Upper lobe of left lung (tissue), 6 donors: ENCODE measurements at regions not wholly inside any gene's neighbourhood (a gene's known extent, or its start where the extent isn't known, plus 50 kb on each side); places are given as distances from the start of the nearest gene placed in this dataset.

Experiments used
- ATAC-seq, 2 donors: fragments of 200-7000 bp; cut with Tn5 transposase; one replicate each; pipeline ENCODE4 v1.9.1; 2022; ENCODE audit warnings: mild to moderate bottlenecking in 2 of 2, moderate library complexity in 2 of 2; ENCODE audit not compliant: low FRiP score in 2 of 2
- DNase-seq, 2 donors: peaks; one replicate each; pipeline ENCODE4 v3.0.0-alpha.2; 2019 to 2020
- H3K27ac ChIP-seq, 4 donors: fragments of 200-600 bp; sonication (generic); one replicate each; pipeline ENCODE4 v1.5.1; 2016 to 2019
- H3K27me3 ChIP-seq, 4 donors: fragments of 200-600 bp; sonication (generic); one replicate each; pipeline ENCODE4 v1.5.1; 2017 to 2019
- H3K36me3 ChIP-seq, 4 donors: fragments of 200-600 bp; sonication (generic); one replicate each; pipeline ENCODE4 v1.5.1; 2016 to 2019
- H3K4me1 ChIP-seq, 4 donors: fragments of 200-600 bp; sonication (generic); one replicate each; pipeline ENCODE4 v1.5.1; 2018 to 2019
- H3K4me3 ChIP-seq, 4 donors: fragments of 200-600 bp; sonication (generic); one replicate each; pipeline ENCODE4 v1.5.1; 2017 to 2019; ENCODE audit warnings: mild to moderate bottlenecking in 2 of 4, moderate library complexity in 1 of 4
- H3K9me3 ChIP-seq, 4 donors: fragments of 200-600 bp; sonication (generic); one replicate each; pipeline ENCODE4 v1.5.1; 2018 to 2019
- EP300 ChIP-seq, 4 donors: sonication (generic); formaldehyde crosslinking; IDR thresholded peaks; one replicate each; pipeline ENCODE4 v1.5.1; 2017; ENCODE audit warnings: antibody characterized with exemption in 4 of 4, control low read depth in 2 of 4
- POLR2A ChIP-seq, 4 donors: fragments of 450-650 bp; IDR thresholded peaks; one replicate each; pipeline ENCODE4 v1.5.1; 2016 to 2017; ENCODE audit warnings: antibody characterized with exemption in 4 of 4, mild to moderate bottlenecking in 2 of 4
- POLR2AphosphoS5 ChIP-seq, 2 donors: sonication (generic); formaldehyde crosslinking; IDR thresholded peaks; one replicate each; pipeline ENCODE4 v1.5.1; 2017; ENCODE audit warnings: antibody characterized with exemption in 2 of 2
- WGBS, 2 donors: methylation state at CpG; one replicate each; pipeline ENCODE4 v1.1.5; 2017 to 2018; 5-methylcytosine and 5-hydroxymethylcytosine counted together
- TF ChIP-seq, protein P1 (sequence below), 6 experiments: fragments of 450-650 bp in 4 of 6; fragments of 200-600 bp in 2 of 6; sonication (generic) in 2 of 6; IDR thresholded peaks; one replicate each; pipeline ENCODE4 v1.5.1; 2016 to 2019; ENCODE audit warnings: antibody characterized with exemption in 6 of 6
- donor health status: DM: no; HTN: no; CAD: no; lungs with moderate emphysema.
- donor health status: DM: no; HTN: yes; CAD: no; lungs with severe emphysema.

DNA sequence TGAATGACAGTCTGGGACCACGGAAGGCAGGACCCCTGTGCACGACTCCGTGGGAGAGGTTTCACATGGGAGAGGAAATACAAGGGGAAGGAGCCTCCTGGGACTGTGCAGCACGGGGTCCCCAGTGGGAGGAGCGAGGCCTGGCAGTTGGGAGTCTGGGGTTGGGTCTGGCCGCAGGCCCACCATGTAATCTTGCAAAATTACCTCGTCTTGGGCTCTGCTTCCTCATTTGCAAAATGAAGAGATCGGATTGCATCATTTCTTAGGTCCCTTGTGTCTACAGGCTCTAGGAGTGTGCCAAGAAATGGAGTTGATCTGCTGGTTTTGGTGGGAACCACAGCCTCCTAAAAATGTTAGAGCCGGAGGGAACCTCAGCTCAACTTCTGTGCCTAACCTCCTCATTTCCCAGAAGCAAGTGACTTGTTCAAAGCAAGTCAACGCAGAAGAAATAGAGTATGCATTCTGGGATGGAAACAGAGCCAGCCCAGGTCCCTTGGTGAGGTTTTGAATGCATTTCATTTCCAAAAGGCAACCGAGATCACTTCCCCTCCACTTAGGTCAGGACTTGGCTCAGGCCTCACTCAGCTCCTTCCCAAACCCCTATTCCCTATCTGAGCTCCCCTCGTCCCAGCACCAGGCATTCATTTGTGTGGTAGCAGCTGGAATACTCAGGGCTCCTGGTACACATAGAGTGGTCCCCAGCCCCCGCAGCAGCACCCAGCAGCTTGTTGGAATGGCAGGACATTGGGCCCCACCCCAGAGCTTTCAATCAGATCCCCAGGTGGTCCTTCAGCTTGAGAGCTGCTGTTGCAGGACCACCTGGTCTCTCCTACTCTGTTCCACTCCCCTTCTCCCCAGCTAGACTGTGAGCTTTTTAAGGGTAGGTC, 267.7 kb downstream of the XXYLT1 start:
- Histone ChIP-seq H3K27ac (peak overlapping the region in 1 of 4 donors; percentile 21), H3K9me3 (no peaks in the 10 kb centered on the region), H3K36me3 (no peaks in the 10 kb centered on the region), H3K4me3 (no peak overlapping the region), H3K4me1 (peaks cover 15 to 22% (median 18%) of the 10 kb centered on the region in 4 donors), H3K27me3 (no peaks in the 10 kb centered on the region)
- DNase-seq (peak in 1 of 2 donors; percentile 56), ATAC-seq (peak in 1 of 2 donors; percentile 84)
- TF ChIP-seq EP300 (IDR thresholded peaks at IDR 0.05) = no peak
- 44 to 66% methylated on average over 10 to 13 of the region's 13 CpGs for WGBS, 2 donors

DNA sequence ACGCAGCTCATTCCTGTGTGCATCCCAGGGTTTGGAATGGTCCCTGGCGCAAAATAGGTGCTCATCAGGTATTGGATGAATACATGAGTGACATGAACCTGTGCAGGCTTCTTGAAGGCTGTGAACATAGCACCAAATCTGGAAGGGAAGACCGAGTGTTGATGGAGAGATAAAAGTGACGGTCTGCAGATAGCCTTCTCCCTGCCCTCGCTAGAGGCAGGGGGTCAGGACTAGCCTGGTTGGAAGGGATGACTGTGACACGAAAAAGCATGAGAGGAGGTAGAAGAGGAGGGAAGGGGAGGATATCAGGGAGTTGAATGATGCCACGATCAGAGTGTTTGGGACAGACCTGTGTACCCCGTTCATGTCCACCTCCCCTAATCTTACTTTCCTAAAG, 267.1 kb downstream of the XXYLT1 start:
- H3K9me3 ChIP-seq = no peaks in the 10 kb centered on the region
- H3K36me3 ChIP-seq = no peaks in the 10 kb centered on the region
- no peaks in the 10 kb centered on the region for H3K27me3 ChIP-seq
- H3K4me1 ChIP-seq = peaks cover 15 to 22% (median 18%) of the 10 kb centered on the region in 4 donors
- DNase-seq = no peak
- no peak overlapping the region for H3K27ac ChIP-seq
- 90 to 94% methylated on average over 8 of the region's 8 CpGs for WGBS, 2 donors
- no peak for ATAC-seq
- no peak for TF ChIP-seq POLR2A (IDR thresholded peaks at IDR 0.05)
- no peak for TF ChIP-seq POLR2AphosphoS5 (IDR thresholded peaks at IDR 0.05)
- no peak for TF ChIP-seq EP300 (IDR thresholded peaks at IDR 0.05)
- TF ChIP-seq, protein P1, sequence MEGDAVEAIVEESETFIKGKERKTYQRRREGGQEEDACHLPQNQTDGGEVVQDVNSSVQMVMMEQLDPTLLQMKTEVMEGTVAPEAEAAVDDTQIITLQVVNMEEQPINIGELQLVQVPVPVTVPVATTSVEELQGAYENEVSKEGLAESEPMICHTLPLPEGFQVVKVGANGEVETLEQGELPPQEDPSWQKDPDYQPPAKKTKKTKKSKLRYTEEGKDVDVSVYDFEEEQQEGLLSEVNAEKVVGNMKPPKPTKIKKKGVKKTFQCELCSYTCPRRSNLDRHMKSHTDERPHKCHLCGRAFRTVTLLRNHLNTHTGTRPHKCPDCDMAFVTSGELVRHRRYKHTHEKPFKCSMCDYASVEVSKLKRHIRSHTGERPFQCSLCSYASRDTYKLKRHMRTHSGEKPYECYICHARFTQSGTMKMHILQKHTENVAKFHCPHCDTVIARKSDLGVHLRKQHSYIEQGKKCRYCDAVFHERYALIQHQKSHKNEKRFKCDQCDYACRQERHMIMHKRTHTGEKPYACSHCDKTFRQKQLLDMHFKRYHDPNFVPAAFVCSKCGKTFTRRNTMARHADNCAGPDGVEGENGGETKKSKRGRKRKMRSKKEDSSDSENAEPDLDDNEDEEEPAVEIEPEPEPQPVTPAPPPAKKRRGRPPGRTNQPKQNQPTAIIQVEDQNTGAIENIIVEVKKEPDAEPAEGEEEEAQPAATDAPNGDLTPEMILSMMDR (IDR thresholded peaks at IDR 0.05) = no peak
- H3K4me3 ChIP-seq = no peak overlapping the region

DNA sequence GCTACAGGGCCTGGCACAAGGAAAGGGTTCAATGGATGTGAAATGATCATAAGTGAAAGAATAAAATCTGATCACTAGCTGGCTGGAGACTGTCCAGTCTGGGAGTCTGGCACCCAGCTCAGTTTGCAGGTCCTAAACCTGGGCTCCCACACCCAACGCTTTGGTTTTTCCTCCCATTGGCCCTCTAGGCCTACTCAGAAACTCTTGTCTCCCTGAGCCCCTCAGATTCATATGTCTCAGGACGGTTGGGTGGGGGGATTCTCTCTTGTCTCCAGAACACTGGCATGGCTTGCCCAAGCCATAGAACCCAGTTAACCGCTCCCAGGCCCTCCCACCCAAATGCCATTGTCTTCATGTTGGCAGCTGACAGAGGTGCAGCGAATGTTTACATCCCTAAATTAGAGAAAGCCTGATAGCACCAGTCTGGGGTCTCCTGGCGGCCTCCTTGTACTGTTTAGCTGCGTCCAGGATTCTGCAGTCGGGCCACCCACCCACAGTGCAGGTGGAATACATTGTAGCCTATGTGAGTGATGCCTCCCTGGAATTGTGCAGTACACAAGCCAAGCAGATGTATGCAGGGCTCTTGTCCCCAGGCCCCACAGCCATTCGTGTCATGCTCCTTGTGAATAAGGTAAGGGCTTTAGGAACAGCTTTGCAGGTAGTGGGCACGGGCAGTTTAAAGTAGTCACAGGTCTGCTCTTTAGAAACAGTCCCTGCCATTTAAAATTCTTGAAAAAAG, 266.3 kb downstream of the XXYLT1 start:
- TF ChIP-seq, protein P1 (IDR thresholded peaks at IDR 0.05) = no peak
- no peak for TF ChIP-seq POLR2AphosphoS5 (IDR thresholded peaks at IDR 0.05)
- no peak for TF ChIP-seq POLR2A (IDR thresholded peaks at IDR 0.05)
- no peak for TF ChIP-seq EP300 (IDR thresholded peaks at IDR 0.05)
- DNase-seq = no peak
- no peak for ATAC-seq
- no peak overlapping the region for H3K27ac ChIP-seq
- no peak overlapping the region for H3K4me3 ChIP-seq
- WGBS, 2 donors = 81 to 84% methylated on average over 7 to 9 of the region's 9 CpGs
- peaks cover 15 to 22% (median 18%) of the 10 kb centered on the region in 4 donors for H3K4me1 ChIP-seq
- H3K36me3 ChIP-seq = no peaks in the 10 kb centered on the region
- H3K9me3 ChIP-seq = no peaks in the 10 kb centered on the region
- no peaks in the 10 kb centered on the region for H3K27me3 ChIP-seq

DNA sequence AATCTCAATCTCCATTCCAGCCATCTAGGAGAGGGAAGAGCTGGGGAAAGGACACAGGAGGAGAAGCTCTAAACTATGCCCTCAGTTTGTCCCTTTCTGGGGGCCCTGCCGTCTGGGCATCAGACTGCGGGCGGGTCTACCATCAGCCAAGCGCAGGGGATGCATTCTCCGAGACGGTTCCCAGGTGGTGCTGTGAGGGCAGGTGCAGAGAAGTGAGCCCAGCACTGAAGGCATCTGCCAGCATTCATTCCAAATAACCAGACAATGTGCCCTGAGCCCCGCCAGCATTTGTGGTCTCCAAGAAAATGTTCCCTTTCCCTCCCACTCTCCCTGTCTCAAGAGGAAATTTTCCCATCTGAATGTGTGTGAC, 265.7 kb downstream of the XXYLT1 start:
- Histone ChIP-seq H3K4me1 (peaks cover 15 to 22% (median 18%) of the 10 kb centered on the region in 4 donors), H3K27ac (no peak overlapping the region), H3K4me3 (no peak overlapping the region), H3K9me3 (no peaks in the 10 kb centered on the region), H3K27me3 (no peaks in the 10 kb centered on the region), H3K36me3 (no peaks in the 10 kb centered on the region)
- TF ChIP-seq POLR2AphosphoS5 (IDR thresholded peaks at IDR 0.05) = no peak
- TF ChIP-seq, protein P1 (IDR thresholded peaks at IDR 0.05) = no peak
- TF ChIP-seq EP300 (IDR thresholded peaks at IDR 0.05) = no peak
- DNase-seq (no peak), ATAC-seq (no peak)
- WGBS, 2 donors = 78 to 96% methylated on average over 2 to 7 of the region's 7 CpGs

DNA sequence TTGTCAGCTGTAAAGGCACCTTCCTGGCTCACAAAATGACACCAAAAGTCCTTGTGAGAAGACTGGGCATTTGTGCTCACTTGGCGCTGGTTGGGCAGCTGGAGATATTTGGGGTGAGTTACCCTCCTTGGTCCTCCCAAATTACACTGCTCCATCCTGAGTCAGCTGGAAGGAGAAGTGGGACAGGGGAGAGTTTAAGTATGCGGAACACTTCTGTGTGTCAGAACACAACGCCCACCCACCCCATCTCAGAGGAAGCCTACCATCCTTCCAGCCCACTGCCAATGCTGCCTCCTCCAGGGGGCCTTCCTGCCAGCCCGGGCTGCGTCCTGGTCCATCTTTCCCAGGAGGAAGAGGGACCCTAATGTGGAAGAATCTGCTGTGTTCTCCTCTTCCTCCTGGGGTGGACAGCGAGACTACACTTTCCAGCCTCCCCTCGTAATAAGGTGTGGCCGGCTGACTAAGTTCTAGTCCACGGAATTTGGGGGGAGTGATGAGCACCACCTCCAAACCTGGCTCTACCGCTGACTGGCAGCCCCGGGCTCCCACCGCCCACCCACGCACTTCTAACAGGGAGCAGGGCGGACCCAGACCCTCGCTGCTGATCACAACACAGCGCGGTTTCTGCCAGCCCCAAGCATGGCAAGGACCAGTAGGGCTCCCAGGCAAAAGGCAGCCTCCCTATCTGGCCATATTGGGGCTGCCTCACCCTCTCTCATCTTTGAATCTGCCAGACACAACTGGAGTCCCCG, 265.0 kb downstream of the XXYLT1 start:
- DNase-seq (no peak), ATAC-seq (no peak)
- Histone ChIP-seq H3K27ac (no peak overlapping the region), H3K36me3 (no peaks in the 10 kb centered on the region), H3K9me3 (no peaks in the 10 kb centered on the region), H3K27me3 (no peaks in the 10 kb centered on the region), H3K4me3 (no peak overlapping the region), H3K4me1 (peaks cover 15 to 22% (median 18%) of the 10 kb centered on the region in 4 donors)
- 83 to 93% methylated on average over 14 to 18 of the region's 18 CpGs for WGBS, 2 donors
- TF ChIP-seq EP300 (IDR thresholded peaks at IDR 0.05) = no peak
- TF ChIP-seq, protein P1 (IDR thresholded peaks at IDR 0.05) = no peak
- no peak for TF ChIP-seq POLR2AphosphoS5 (IDR thresholded peaks at IDR 0.05)
- TF ChIP-seq POLR2A (IDR thresholded peaks at IDR 0.05) = no peak
